ENCODE measurements at regions not wholly inside any gene's neighbourhood (a gene's known extent, or its start where the extent isn't known, plus 50 kb on each side); places are given as distances from the start of the nearest gene placed in this dataset.
"Not testable (repeated sequence)": the region's sequence is repeated elsewhere in the genome, so short reads cannot be mapped to it uniquely, and the experiment has no call there.

- H3K36me3 ChIP-seq = no peaks in the 10 kb centered on the region
- H3K4me1 ChIP-seq (ENCODE audit: control insufficient read depth in 1 of 2, insufficient read depth in 1 of 2, low read depth in 1 of 2, low read length in 1 of 2) = peaks cover 34 to 53% of the 10 kb centered on the region in 2 experiments
- TF ChIP-seq CTCF (IDR thresholded peaks at IDR 0.05) = no peak
- H3K4me3 ChIP-seq (ENCODE audit: low read depth in 1 of 2, low read length in 1 of 2) = no peak overlapping the region
- no peaks in the 10 kb centered on the region for H3K27me3 ChIP-seq
- no peaks in the 10 kb centered on the region for H3K9me3 ChIP-seq
- peak overlapping the region; percentile 77 for H3K27ac ChIP-seq
Measured at GRCh38 chr7:32658034-32658433, 162.7 kb downstream of the AVL9 start.

- H3K9me3 ChIP-seq; H3K36me3 ChIP-seq; H3K27me3 ChIP-seq; H3K27ac ChIP-seq; H3K4me3 ChIP-seq (ENCODE audit: low read depth in 1 of 2, low read length in 1 of 2): not testable (repeated sequence)
- peaks cover 12 to 25% of the 10 kb centered on the region in 2 experiments for H3K4me1 ChIP-seq (ENCODE audit: control insufficient read depth in 1 of 2, insufficient read depth in 1 of 2, low read depth in 1 of 2, low read length in 1 of 2)
Measured at GRCh38 chr7:32654549-32654948, 159.3 kb downstream of the AVL9 start.

GRCh38 chr7:32650356-32650755 is 155.1 kb downstream of the AVL9 start:
- H3K4me3 ChIP-seq (ENCODE audit: low read depth in 1 of 2, low read length in 1 of 2); H3K36me3 ChIP-seq; H3K4me1 ChIP-seq (ENCODE audit: control insufficient read depth in 1 of 2, insufficient read depth in 1 of 2, low read depth in 1 of 2, low read length in 1 of 2); H3K27me3 ChIP-seq; H3K9me3 ChIP-seq: not testable (repeated sequence)
- peak overlapping the region; percentile 0 for H3K27ac ChIP-seq

- no peak for TF ChIP-seq CTCF (IDR thresholded peaks at IDR 0.05)
- Histone ChIP-seq H3K27me3 (no peaks in the 10 kb centered on the region), H3K27ac (no peak overlapping the region), H3K9me3 (no peaks in the 10 kb centered on the region), H3K4me1 (ENCODE audit: control insufficient read depth in 1 of 2, insufficient read depth in 1 of 2, low read depth in 1 of 2, low read length in 1 of 2) (peaks cover 4 to 5% of the 10 kb centered on the region in 2 experiments), H3K4me3 (ENCODE audit: low read depth in 1 of 2, low read length in 1 of 2) (no peak overlapping the region), H3K36me3 (no peaks in the 10 kb centered on the region)
Measured at GRCh38 chr7:32648408-32649156, 153.3 kb downstream of the AVL9 start.

GRCh38 chr7:32645255-32645654 is 150.0 kb downstream of the AVL9 start:
- not testable (repeated sequence) for H3K36me3 ChIP-seq; H3K4me1 ChIP-seq (ENCODE audit: control insufficient read depth in 1 of 2, insufficient read depth in 1 of 2, low read depth in 1 of 2, low read length in 1 of 2); H3K9me3 ChIP-seq; H3K4me3 ChIP-seq (ENCODE audit: low read depth in 1 of 2, low read length in 1 of 2); H3K27me3 ChIP-seq; H3K27ac ChIP-seq

- Histone ChIP-seq H3K4me3 (ENCODE audit: low read depth in 1 of 2, low read length in 1 of 2) (no peak overlapping the region), H3K9me3 (no peaks in the 10 kb centered on the region), H3K27ac (no peak overlapping the region), H3K4me1 (ENCODE audit: control insufficient read depth in 1 of 2, insufficient read depth in 1 of 2, low read depth in 1 of 2, low read length in 1 of 2) (peaks cover 15 to 18% of the 10 kb centered on the region in 2 experiments), H3K27me3 (no peaks in the 10 kb centered on the region), H3K36me3 (no peaks in the 10 kb centered on the region)
- TF ChIP-seq CTCF (IDR thresholded peaks at IDR 0.05) = no peak
Measured at GRCh38 chr7:32643194-32643593, 147.9 kb downstream of the AVL9 start.

- no peaks in the 10 kb centered on the region for H3K27me3 ChIP-seq
- no peaks in the 10 kb centered on the region for H3K36me3 ChIP-seq
- no peaks in the 10 kb centered on the region for H3K9me3 ChIP-seq
- H3K4me3 ChIP-seq (ENCODE audit: low read depth in 1 of 2, low read length in 1 of 2) = peak overlapping the region in 1 of 2 experiments; percentile 42
- peaks cover 22 to 29% of the 10 kb centered on the region in 2 experiments for H3K4me1 ChIP-seq (ENCODE audit: control insufficient read depth in 1 of 2, insufficient read depth in 1 of 2, low read depth in 1 of 2, low read length in 1 of 2)
- TF ChIP-seq CTCF (IDR thresholded peaks at IDR 0.05) = no peak
- peak overlapping the region; percentile 80 for H3K27ac ChIP-seq
Measured at GRCh38 chr7:32639122-32639521, 143.8 kb downstream of the AVL9 start.

GRCh38 chr7:32638479-32639121 is 143.3 kb downstream of the AVL9 start:
- H3K9me3 ChIP-seq, H3K27me3 ChIP-seq, H3K36me3 ChIP-seq: not testable (repeated sequence)
- Histone ChIP-seq H3K27ac (peak overlapping the region; percentile 80), H3K4me3 (ENCODE audit: low read depth in 1 of 2, low read length in 1 of 2) (peak overlapping the region; percentile 34 to 42), H3K4me1 (ENCODE audit: control insufficient read depth in 1 of 2, insufficient read depth in 1 of 2, low read depth in 1 of 2, low read length in 1 of 2) (peaks cover 22 to 29% of the 10 kb centered on the region in 2 experiments)
